ENCODE measurements at regions not wholly inside any gene's neighbourhood (a gene's known extent, or its start where the extent isn't known, plus 50 kb on each side); places are given as distances from the start of the nearest gene placed in this dataset.

GRCh38 chr5:4156153-4156552, 560.5 kb downstream of the IRX1 start:
- BruUV-seq (replicated peaks), result no TSS peak
- Histone ChIP-seq H4K20me1 (replicated peaks; ENCODE audit: control insufficient read depth, extremely low read depth, insufficient read depth, low read length) (no peaks in the 10 kb centered on the region), H3K36me3 (ENCODE audit: control insufficient read depth in 2 of 2, extremely low read depth in 1 of 2, insufficient read depth in 2 of 2, low read length in 2 of 2) (no peaks in the 10 kb centered on the region), H3K4me1 (ENCODE audit: control insufficient read depth, extremely low read depth, insufficient read depth, low read length) (no peaks in the 10 kb centered on the region), H3K27me3 (ENCODE audit: control insufficient read depth in 2 of 2, insufficient read depth in 2 of 2, low read length in 2 of 2) (no peaks in the 10 kb centered on the region), H2AFZ (ENCODE audit: low read depth, low read length) (no peak overlapping the region), H3K27ac (ENCODE audit: insufficient read depth, low read depth, low read length) (no peak overlapping the region), H3K4me2 (ENCODE audit: insufficient read depth, low read length) (no peak overlapping the region), H3K9ac (replicated peaks; ENCODE audit: extremely low read depth, insufficient read depth, low read length) (no peak overlapping the region), H3K79me2 (ENCODE audit: control insufficient read depth, insufficient read depth, low read length) (no peaks in the 10 kb centered on the region), H3K4me3 (replicated peaks in 1 of 3; ENCODE audit: insufficient read depth in 1 of 3, low read depth in 1 of 3, low read length in 3 of 3) (no peak overlapping the region), H3K9me1 (replicated peaks; ENCODE audit: control insufficient read depth, extremely low read depth, insufficient read depth, low read length) (no peaks in the 10 kb centered on the region), H3K9me3 (replicated peaks; ENCODE audit: control insufficient read depth, insufficient read depth, low read length) (peaks cover 3% of the 10 kb centered on the region)
- intact Hi-C loops (cut with micrococcal nuclease), result no loop called here
- FAIRE-seq (no peak), DNase-seq (ENCODE audit: low read depth, low spot score) (no peak)
- no peak for TF ChIP-seq CTCF (IDR thresholded peaks at IDR 0.05; ENCODE audit: extremely low read depth in 1 of 2, insufficient read depth in 1 of 2, low read depth in 1 of 2, low read length in 2 of 2)
- no peak for TF ChIP-seq JUN (IDR thresholded peaks at IDR 0.05; ENCODE audit: borderline replicate concordance, insufficient read depth, insufficient read length, low read depth)
- no peak for TF ChIP-seq GATA2 (IDR thresholded peaks at IDR 0.05; ENCODE audit: insufficient read depth, insufficient read length, low read depth, low read length)
- TF ChIP-seq FOS (IDR thresholded peaks at IDR 0.05; ENCODE audit: borderline replicate concordance, insufficient read depth, low read length), result no peak
- TF ChIP-seq EZH2 (IDR thresholded peaks at IDR 0.05; ENCODE audit: borderline replicate concordance, low read depth, low read length, severe bottlenecking), result no peak
- TF ChIP-seq MYC (IDR thresholded peaks at IDR 0.05; ENCODE audit: low read depth, low read length), result no peak
- no peak for TF ChIP-seq POLR2AphosphoS5 (IDR thresholded peaks at IDR 0.05; ENCODE audit: insufficient read depth, low read depth, low read length)
- no peak for TF ChIP-seq MAX (IDR thresholded peaks at IDR 0.05; ENCODE audit: insufficient read depth, insufficient read length)
- TF ChIP-seq POLR2A (IDR thresholded peaks at IDR 0.05; ENCODE audit: low read depth, low read length), result no peak
- ChIA-PET POLR2A (no interaction called here), CTCF (no interaction called here)
- dilution Hi-C loops (cut with MboI; ENCODE audit: extremely low pct_ligation_motif_present, low sequenced_read_pairs), result no loop called here
